HepG2 (cell line): ENCODE measurements at regions not wholly inside any gene's neighbourhood (a gene's known extent, or its start where the extent isn't known, plus 50 kb on each side); places are given as distances from the start of the nearest gene placed in this dataset.

Source experiments
- AKAP8 ChIP-seq: sonication (generic); formaldehyde crosslinking; IDR thresholded peaks from 2 replicates; pipeline ENCODE4 v1.5.1; 2020; ENCODE audit warnings: mild to moderate bottlenecking, missing genetic modification reagents
- BORCS8-MEF2B ChIP-seq: sonication (generic); formaldehyde crosslinking; IDR thresholded peaks from 2 replicates; pipeline ENCODE4 v1.8.0; 2022; ENCODE audit warnings: mild to moderate bottlenecking, missing genetic modification reagents
- CENPX ChIP-seq: sonication (generic); formaldehyde crosslinking; IDR thresholded peaks from 2 replicates; pipeline ENCODE4 v1.9.0; 2021; ENCODE audit warnings: mild to moderate bottlenecking, missing genetic modification reagents, moderate library complexity
- HHEX ChIP-seq: IDR thresholded peaks from 2 replicates; pipeline ENCODE4 v1.6.1; 2016; ENCODE audit warnings: control low read depth
- NAIF1 ChIP-seq: sonication (generic); formaldehyde crosslinking; IDR thresholded peaks from 2 replicates; pipeline ENCODE4 v1.5.0; 2020; ENCODE audit warnings: mild to moderate bottlenecking, missing genetic modification reagents, borderline replicate concordance
- NCOA2 ChIP-seq: sonication (generic); formaldehyde crosslinking; IDR thresholded peaks from 2 replicates; pipeline ENCODE4 v1.8.0; 2022; ENCODE audit warnings: inconsistent platforms
- NFKBIZ ChIP-seq: IDR thresholded peaks from 2 replicates; pipeline ENCODE4 v1.6.1; 2018; ENCODE audit warnings: missing genetic modification reagents, missing compliant biosample characterization
- SALL1 ChIP-seq: sonication (generic); formaldehyde crosslinking; IDR thresholded peaks from 2 replicates; pipeline ENCODE4 v1.8.0; 2022; ENCODE audit warnings: mild to moderate bottlenecking, missing genetic modification reagents
- TEAD3 ChIP-seq: optimal IDR thresholded peaks from 2 replicates; pipeline ENCODE3; 2016; ENCODE audit warnings: borderline replicate concordance
- ZNF12 ChIP-seq: sonication (generic); formaldehyde crosslinking; IDR thresholded peaks from 2 replicates; pipeline ENCODE4 v1.5.0; 2020; ENCODE audit warnings: missing genetic modification reagents
- ZNF180 ChIP-seq: sonication (generic); formaldehyde crosslinking; IDR thresholded peaks from 2 replicates; pipeline ENCODE4 v1.4.0; 2020; ENCODE audit warnings: low read depth, missing genetic modification reagents, borderline replicate concordance
- ZNF282 ChIP-seq: fragments of 450-650 bp; IDR thresholded peaks from 2 replicates; pipeline ENCODE4 v1.6.1; 2018; ENCODE audit not compliant: partially characterized antibody
- ZNF598 ChIP-seq: sonication (generic); formaldehyde crosslinking; IDR thresholded peaks from 2 replicates; pipeline ENCODE4 v1.5.1; 2020; ENCODE audit warnings: mild to moderate bottlenecking, missing genetic modification reagents, borderline replicate concordance
- ZNF790 ChIP-seq: sonication (generic); formaldehyde crosslinking; IDR thresholded peaks from 2 replicates; pipeline ENCODE4 v1.8.0; 2022; ENCODE audit warnings: missing genetic modification reagents, mild to moderate bottlenecking, borderline replicate concordance
- TF ChIP-seq, protein P1 (sequence below): sonication (generic); formaldehyde crosslinking; IDR thresholded peaks from 2 replicates; pipeline ENCODE4 v1.4.0; 2020; ENCODE audit warnings: low read depth, mild to moderate bottlenecking, missing genetic modification reagents
- TF ChIP-seq, protein P2 (sequence below): sonication (generic); formaldehyde crosslinking; IDR thresholded peaks from 2 replicates; pipeline ENCODE4 v1.4.0; 2020; ENCODE audit warnings: mild to moderate bottlenecking, missing genetic modification reagents
- TF ChIP-seq, protein P3 (sequence below): sonication (generic); formaldehyde crosslinking; IDR thresholded peaks from 2 replicates; pipeline ENCODE4 v1.4.0; 2020; ENCODE audit warnings: missing genetic modification reagents
- TF ChIP-seq, protein P4 (sequence below): sonication (generic); formaldehyde crosslinking; IDR thresholded peaks from 2 replicates; pipeline ENCODE4 v1.5.0; 2020; ENCODE audit warnings: missing genetic modification reagents
- TF ChIP-seq, protein P5 (sequence below): sonication (generic); formaldehyde crosslinking; conservative IDR thresholded peaks from 2 replicates; pipeline ENCODE4 v1.4.0; 2020; ENCODE audit warnings: mild to moderate bottlenecking, missing genetic modification reagents, moderate library complexity
- TF ChIP-seq, protein P6 (sequence below): IDR thresholded peaks from 2 replicates; pipeline ENCODE4 v1.4.0; 2020; ENCODE audit warnings: mild to moderate bottlenecking, missing genetic modification reagents
- TF ChIP-seq, protein P7 (sequence below): sonication (generic); formaldehyde crosslinking; IDR thresholded peaks from 2 replicates; pipeline ENCODE4 v1.5.0; 2020; ENCODE audit warnings: missing genetic modification reagents

DNA sequence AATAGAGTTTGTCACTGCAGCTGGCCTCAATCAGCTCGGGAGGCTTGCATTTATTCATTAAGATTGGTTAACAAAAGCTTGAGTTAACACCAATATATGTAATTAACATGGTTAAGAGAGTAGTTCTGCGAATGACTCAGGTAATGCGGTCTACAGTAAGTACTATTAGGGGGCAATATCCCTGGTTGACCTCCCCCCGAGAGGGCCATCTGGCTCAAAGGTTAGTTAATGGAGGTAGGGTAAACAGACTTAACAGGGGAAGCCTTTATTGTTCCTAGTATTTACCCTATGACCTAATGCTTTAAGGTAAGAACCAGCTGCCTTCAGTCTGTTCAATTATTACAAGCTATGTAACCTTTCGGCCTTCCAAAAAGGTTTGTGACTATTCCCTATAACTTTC is 403.3 kb upstream of the SGO1 start (continued):
- TF ChIP-seq NCOA2 (CRISPR knock-in tag) (peak; percentile 51), NFKBIZ (no peak), ZNF598 (CRISPR knock-in tag) (no peak), CENPX (CRISPR knock-in tag) (no peak), ZNF180 (CRISPR knock-in tag) (no peak), SALL1 (CRISPR knock-in tag) (no peak), TEAD3 (CRISPR knock-in tag) (no peak), AKAP8 (CRISPR knock-in tag) (no peak), ZNF790 (CRISPR knock-in tag) (no peak), NAIF1 (no peak), ZNF12 (no peak), HHEX (CRISPR knock-in tag) (no peak), ZNF282 (no peak), BORCS8-MEF2B (CRISPR knock-in tag) (no peak)
- TF ChIP-seq, protein P1, sequence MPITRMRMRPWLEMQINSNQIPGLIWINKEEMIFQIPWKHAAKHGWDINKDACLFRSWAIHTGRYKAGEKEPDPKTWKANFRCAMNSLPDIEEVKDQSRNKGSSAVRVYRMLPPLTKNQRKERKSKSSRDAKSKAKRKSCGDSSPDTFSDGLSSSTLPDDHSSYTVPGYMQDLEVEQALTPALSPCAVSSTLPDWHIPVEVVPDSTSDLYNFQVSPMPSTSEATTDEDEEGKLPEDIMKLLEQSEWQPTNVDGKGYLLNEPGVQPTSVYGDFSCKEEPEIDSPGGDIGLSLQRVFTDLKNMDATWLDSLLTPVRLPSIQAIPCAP (CRISPR knock-in tag): no peak
- TF ChIP-seq, protein P2, sequence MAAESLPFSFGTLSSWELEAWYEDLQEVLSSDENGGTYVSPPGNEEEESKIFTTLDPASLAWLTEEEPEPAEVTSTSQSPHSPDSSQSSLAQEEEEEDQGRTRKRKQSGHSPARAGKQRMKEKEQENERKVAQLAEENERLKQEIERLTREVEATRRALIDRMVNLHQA (CRISPR knock-in tag): no peak
- TF ChIP-seq, protein P3, sequence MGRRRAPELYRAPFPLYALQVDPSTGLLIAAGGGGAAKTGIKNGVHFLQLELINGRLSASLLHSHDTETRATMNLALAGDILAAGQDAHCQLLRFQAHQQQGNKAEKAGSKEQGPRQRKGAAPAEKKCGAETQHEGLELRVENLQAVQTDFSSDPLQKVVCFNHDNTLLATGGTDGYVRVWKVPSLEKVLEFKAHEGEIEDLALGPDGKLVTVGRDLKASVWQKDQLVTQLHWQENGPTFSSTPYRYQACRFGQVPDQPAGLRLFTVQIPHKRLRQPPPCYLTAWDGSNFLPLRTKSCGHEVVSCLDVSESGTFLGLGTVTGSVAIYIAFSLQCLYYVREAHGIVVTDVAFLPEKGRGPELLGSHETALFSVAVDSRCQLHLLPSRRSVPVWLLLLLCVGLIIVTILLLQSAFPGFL (CRISPR knock-in tag): no peak
- TF ChIP-seq, protein P4, sequence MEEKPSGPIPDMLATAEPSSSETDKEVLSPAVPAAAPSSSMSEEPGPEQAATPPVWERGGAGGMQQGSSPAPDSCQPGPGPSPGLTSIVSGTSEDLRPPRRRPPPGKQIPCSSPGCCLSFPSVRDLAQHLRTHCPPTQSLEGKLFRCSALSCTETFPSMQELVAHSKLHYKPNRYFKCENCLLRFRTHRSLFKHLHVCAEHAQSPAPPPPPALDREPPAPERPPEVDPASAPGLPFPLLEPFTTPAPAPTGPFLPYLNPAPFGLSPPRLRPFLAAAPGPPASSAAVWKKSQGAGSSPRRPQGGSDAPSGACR (CRISPR knock-in tag): no peak
- TF ChIP-seq, protein P5, sequence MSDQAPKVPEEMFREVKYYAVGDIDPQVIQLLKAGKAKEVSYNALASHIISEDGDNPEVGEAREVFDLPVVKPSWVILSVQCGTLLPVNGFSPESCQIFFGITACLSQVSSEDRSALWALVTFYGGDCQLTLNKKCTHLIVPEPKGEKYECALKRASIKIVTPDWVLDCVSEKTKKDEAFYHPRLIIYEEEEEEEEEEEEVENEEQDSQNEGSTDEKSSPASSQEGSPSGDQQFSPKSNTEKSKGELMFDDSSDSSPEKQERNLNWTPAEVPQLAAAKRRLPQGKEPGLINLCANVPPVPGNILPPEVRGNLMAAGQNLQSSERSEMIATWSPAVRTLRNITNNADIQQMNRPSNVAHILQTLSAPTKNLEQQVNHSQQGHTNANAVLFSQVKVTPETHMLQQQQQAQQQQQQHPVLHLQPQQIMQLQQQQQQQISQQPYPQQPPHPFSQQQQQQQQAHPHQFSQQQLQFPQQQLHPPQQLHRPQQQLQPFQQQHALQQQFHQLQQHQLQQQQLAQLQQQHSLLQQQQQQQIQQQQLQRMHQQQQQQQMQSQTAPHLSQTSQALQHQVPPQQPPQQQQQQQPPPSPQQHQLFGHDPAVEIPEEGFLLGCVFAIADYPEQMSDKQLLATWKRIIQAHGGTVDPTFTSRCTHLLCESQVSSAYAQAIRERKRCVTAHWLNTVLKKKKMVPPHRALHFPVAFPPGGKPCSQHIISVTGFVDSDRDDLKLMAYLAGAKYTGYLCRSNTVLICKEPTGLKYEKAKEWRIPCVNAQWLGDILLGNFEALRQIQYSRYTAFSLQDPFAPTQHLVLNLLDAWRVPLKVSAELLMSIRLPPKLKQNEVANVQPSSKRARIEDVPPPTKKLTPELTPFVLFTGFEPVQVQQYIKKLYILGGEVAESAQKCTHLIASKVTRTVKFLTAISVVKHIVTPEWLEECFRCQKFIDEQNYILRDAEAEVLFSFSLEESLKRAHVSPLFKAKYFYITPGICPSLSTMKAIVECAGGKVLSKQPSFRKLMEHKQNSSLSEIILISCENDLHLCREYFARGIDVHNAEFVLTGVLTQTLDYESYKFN (CRISPR knock-in tag): peak; percentile 76
- TF ChIP-seq, protein P6, sequence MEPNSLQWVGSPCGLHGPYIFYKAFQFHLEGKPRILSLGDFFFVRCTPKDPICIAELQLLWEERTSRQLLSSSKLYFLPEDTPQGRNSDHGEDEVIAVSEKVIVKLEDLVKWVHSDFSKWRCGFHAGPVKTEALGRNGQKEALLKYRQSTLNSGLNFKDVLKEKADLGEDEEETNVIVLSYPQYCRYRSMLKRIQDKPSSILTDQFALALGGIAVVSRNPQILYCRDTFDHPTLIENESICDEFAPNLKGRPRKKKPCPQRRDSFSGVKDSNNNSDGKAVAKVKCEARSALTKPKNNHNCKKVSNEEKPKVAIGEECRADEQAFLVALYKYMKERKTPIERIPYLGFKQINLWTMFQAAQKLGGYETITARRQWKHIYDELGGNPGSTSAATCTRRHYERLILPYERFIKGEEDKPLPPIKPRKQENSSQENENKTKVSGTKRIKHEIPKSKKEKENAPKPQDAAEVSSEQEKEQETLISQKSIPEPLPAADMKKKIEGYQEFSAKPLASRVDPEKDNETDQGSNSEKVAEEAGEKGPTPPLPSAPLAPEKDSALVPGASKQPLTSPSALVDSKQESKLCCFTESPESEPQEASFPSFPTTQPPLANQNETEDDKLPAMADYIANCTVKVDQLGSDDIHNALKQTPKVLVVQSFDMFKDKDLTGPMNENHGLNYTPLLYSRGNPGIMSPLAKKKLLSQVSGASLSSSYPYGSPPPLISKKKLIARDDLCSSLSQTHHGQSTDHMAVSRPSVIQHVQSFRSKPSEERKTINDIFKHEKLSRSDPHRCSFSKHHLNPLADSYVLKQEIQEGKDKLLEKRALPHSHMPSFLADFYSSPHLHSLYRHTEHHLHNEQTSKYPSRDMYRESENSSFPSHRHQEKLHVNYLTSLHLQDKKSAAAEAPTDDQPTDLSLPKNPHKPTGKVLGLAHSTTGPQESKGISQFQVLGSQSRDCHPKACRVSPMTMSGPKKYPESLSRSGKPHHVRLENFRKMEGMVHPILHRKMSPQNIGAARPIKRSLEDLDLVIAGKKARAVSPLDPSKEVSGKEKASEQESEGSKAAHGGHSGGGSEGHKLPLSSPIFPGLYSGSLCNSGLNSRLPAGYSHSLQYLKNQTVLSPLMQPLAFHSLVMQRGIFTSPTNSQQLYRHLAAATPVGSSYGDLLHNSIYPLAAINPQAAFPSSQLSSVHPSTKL: peak; percentile 54
- TF ChIP-seq, protein P7, sequence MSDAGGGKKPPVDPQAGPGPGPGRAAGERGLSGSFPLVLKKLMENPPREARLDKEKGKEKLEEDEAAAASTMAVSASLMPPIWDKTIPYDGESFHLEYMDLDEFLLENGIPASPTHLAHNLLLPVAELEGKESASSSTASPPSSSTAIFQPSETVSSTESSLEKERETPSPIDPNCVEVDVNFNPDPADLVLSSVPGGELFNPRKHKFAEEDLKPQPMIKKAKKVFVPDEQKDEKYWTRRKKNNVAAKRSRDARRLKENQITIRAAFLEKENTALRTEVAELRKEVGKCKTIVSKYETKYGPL (CRISPR knock-in tag): no peak
